NT2/D1 (cell line): ENCODE measurements at regions not wholly inside any gene's neighbourhood (a gene's known extent, or its start where the extent isn't known, plus 50 kb on each side); places are given as distances from the start of the nearest gene placed in this dataset.

Source experiments
- DNase-seq: peaks from one replicate; pipeline ENCODE4 v3.0.0-alpha.2; 2011; ENCODE audit warnings: low read depth, low spot score
- H3K27me3 ChIP-seq: 2 replicates; pipeline ENCODE4 v1.6.0; 2011; ENCODE audit warnings: mild to moderate bottlenecking; ENCODE audit not compliant: insufficient read length, insufficient read depth
- H3K36me3 ChIP-seq: 2 replicates; pipeline ENCODE4 v1.6.1; 2011; ENCODE audit warnings: mild to moderate bottlenecking, low read length, mixed read lengths; ENCODE audit not compliant: insufficient read depth, insufficient read length
- H3K4me1 ChIP-seq: 2 replicates; pipeline ENCODE4 v1.5.1; 2011; ENCODE audit not compliant: insufficient read depth, insufficient read length
- H3K4me3 ChIP-seq: 2 replicates; pipeline ENCODE4 v1.5.1; 2011; ENCODE audit warnings: low read depth; ENCODE audit not compliant: insufficient read length
- H3K9ac ChIP-seq: 2 replicates; pipeline ENCODE4 v1.6.0; 2011; ENCODE audit warnings: low read depth; ENCODE audit not compliant: insufficient read length
- H3K9me3 ChIP-seq: 2 replicates; pipeline ENCODE4 v1.5.1; 2011; ENCODE audit warnings: mild to moderate bottlenecking, low read length; ENCODE audit not compliant: insufficient read depth
- SUZ12 ChIP-seq: IDR thresholded peaks from 2 replicates; pipeline ENCODE4 v1.6.1; 2011; ENCODE audit not compliant: insufficient read length, insufficient read depth; ENCODE audit errors: extremely low read depth
- YY1 ChIP-seq: IDR thresholded peaks from 2 replicates; pipeline ENCODE4 v1.6.1; 2011; ENCODE audit not compliant: insufficient read length, insufficient read depth
- ZNF274 ChIP-seq: IDR thresholded peaks from 2 replicates; pipeline ENCODE4 v1.6.1; 2011; ENCODE audit warnings: mild to moderate bottlenecking, low read depth, low read length

- Histone ChIP-seq H3K4me1 (peaks cover 6% of the 10 kb centered on the region), H3K9ac (no peak overlapping the region), H3K27me3 (no peaks in the 10 kb centered on the region), H3K4me3 (no peak overlapping the region), H3K36me3 (no peaks in the 10 kb centered on the region), H3K9me3 (no peaks in the 10 kb centered on the region)
- DNase-seq, result no peak
- TF ChIP-seq SUZ12, result no peak
- no peak for TF ChIP-seq YY1
Observed at GRCh38 chr1:101164776-101165175, 72.0 kb upstream of the S1PR1 start.

DNA sequence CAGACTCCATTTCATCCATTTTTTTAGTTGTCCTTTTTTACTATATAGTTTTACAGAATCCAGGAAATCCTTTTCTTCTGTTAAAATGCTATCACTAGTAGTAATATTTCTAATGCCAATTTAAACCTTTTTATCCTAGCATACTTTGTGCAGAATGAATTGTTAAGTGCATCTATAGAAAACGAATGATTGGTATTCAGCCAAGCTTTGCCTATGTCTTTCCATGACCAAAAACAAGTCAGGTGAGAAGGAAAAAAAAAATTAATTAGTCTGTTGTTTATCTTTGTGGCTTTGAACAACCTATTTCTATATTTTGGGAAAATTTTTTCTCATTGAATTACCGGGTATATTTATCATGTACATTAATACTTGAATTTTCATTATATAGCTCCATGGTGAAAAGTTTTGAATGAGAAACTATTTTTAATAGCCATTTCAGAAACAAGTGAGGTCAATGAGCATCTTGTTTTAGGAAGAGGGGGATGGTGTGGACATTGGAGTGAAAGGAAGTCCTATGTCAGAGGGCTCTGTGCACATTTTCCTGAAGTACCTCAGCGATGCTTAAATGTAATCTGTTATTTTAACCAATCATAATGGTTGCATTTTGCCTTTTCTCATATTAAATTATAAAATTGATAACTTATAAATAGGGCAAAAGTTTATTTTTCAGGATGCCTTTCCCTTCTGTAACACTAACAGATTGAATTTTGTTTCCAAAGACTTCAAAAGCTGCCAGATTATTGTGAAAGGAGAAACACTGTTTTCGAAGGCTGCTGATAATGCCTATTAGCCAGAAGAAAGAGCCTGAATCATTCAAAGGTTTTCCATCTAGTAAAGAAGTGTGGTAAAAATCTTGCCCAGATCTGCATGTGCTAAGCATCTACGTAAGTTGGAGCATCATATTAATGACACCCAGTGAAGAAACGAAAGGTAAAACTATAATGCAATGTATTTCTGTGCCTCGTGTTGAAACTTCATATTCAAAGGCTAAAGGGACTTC, 73.8 kb upstream of the S1PR1 start:
- Histone ChIP-seq H3K9ac (no peak overlapping the region), H3K9me3 (no peaks in the 10 kb centered on the region), H3K27me3 (no peaks in the 10 kb centered on the region), H3K4me1 (peaks cover 6% of the 10 kb centered on the region), H3K36me3 (no peaks in the 10 kb centered on the region), H3K4me3 (no peak overlapping the region)
- TF ChIP-seq ZNF274, result no peak
- no peak for TF ChIP-seq SUZ12
- TF ChIP-seq YY1, result no peak
- no peak for DNase-seq

DNA sequence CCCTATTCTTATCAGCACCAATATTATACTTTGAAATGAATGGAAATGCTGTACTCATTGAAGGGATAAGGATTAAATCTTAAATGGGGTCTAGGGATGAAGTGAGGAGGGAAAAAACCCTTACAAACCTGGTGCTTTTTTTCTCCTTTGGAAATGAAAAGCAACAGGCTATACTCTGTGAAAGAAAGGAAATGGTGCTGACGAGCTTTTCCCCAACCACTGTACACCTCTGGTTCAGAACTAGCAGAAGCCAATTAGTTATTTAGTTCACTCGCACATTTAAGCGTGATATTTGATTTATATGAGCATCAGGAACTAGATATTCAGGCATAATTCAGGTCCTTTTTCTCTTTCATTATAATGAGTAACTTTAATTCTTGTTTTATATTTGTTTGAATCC, 74.5 kb upstream of the S1PR1 start:
- Histone ChIP-seq H3K9me3 (no peaks in the 10 kb centered on the region), H3K36me3 (no peaks in the 10 kb centered on the region), H3K4me3 (no peak overlapping the region), H3K4me1 (peaks cover 6% of the 10 kb centered on the region), H3K27me3 (no peaks in the 10 kb centered on the region), H3K9ac (no peak overlapping the region)
- DNase-seq, result no peak
- TF ChIP-seq ZNF274, result no peak
- TF ChIP-seq YY1, result no peak
- no peak for TF ChIP-seq SUZ12

DNA sequence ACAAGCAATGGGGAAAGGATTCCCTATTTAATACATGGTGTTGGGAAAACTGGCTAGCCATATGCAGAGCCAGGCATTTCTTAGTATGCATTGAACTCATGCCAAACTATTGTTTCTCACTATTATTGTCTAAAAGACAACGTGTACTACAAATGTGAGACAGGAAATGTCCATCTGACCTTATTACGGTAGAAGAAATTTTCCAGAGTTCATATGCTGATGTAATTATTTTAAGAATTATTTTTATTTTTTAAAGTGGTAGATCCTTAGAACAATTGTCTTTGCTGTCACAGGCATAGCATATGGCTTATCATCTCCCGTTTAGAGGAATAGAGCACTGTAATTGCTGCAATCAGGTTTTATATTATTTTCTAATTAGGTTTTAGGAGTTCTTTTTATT, 75.2 kb upstream of the S1PR1 start:
- Histone ChIP-seq H3K27me3 (no peaks in the 10 kb centered on the region), H3K4me3 (no peak overlapping the region), H3K9ac (no peak overlapping the region), H3K9me3 (no peaks in the 10 kb centered on the region), H3K4me1 (peaks cover 4% of the 10 kb centered on the region), H3K36me3 (no peaks in the 10 kb centered on the region)
- TF ChIP-seq YY1 (no peak), ZNF274 (no peak), SUZ12 (no peak)
- DNase-seq, result no peak

DNA sequence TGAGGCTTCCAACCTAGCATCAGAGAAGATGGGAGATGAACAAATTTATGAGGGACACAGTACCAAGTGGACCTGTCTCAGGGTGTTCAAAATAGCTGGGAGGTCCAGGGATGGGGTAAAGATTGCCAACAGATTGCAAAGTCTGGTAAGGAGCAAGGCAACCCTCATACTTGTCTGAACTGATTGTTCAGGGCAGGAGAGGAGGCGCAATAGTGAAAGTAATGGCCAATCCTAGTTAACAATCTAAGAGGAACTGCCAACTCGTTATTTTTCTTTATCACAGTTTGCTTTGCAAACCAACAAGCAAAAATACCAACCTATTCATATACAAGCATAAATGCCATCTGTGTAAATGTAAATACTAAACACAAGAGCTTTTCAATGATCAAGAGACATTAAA, 78.4 kb upstream of the S1PR1 start:
- H3K9me3 ChIP-seq, result no peaks in the 10 kb centered on the region
- H3K9ac ChIP-seq, result no peak overlapping the region
- no peak for TF ChIP-seq YY1
- no peak for TF ChIP-seq ZNF274
- TF ChIP-seq SUZ12, result no peak
- no peaks in the 10 kb centered on the region for H3K4me1 ChIP-seq
- H3K4me3 ChIP-seq, result no peak overlapping the region
- DNase-seq, result no peak
- no peaks in the 10 kb centered on the region for H3K27me3 ChIP-seq
- no peaks in the 10 kb centered on the region for H3K36me3 ChIP-seq

GRCh38 chr1:101154547-101154946, 82.3 kb upstream of the S1PR1 start:
- DNase-seq, result no peak

GRCh38 chr1:101153692-101154091, 83.1 kb upstream of the S1PR1 start:
- Histone ChIP-seq H3K9me3 (no peaks in the 10 kb centered on the region), H3K4me3 (no peak overlapping the region), H3K36me3 (no peaks in the 10 kb centered on the region), H3K4me1 (no peaks in the 10 kb centered on the region), H3K9ac (no peak overlapping the region), H3K27me3 (no peaks in the 10 kb centered on the region)
- TF ChIP-seq YY1 (no peak), ZNF274 (no peak), SUZ12 (no peak)
- no peak for DNase-seq

More at GRCh38 chr1:101154547-101154946, 82.3 kb upstream of the S1PR1 start:
- Histone ChIP-seq H3K4me3 (no peak overlapping the region), H3K27me3 (no peaks in the 10 kb centered on the region), H3K4me1 (no peaks in the 10 kb centered on the region), H3K36me3 (no peaks in the 10 kb centered on the region), H3K9ac (no peak overlapping the region), H3K9me3 (no peaks in the 10 kb centered on the region)
- TF ChIP-seq YY1 (no peak), SUZ12 (no peak), ZNF274 (no peak)
